HS-5 (cell line): ENCODE measurements at regions not wholly inside any gene's neighbourhood (a gene's known extent, or its start where the extent isn't known, plus 50 kb on each side); places are given as distances from the start of the nearest gene placed in this dataset.
"Not testable (repeated sequence)": the region's sequence is repeated elsewhere in the genome, so short reads cannot be mapped to it uniquely, and the experiment has no call there.

Source experiments
- DNase-seq: peaks from one replicate; pipeline ENCODE4 v3.0.0-alpha.2; 2012; ENCODE audit warnings: low read depth

DNA sequence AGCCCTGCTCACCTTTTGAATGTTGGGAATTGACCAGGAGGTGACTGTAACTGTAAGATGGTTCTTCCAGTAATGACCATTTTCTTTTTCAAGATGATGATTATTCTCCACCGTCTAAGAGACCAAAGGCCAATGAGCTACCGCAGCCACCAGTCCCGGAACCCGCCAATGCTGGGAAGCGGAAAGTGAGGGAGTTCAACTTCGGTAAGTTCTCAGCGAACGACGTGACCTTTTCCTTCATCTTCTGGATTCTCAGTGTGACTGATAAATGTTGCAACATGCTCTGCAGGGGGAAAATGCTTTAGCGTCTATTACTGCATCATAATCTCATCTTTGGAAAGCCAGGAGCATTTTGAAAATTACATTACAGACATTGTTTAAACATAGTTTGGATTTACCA lies 89.5 kb upstream of the SPDYE9 start:
- DNase-seq: not testable (repeated sequence)

DNA sequence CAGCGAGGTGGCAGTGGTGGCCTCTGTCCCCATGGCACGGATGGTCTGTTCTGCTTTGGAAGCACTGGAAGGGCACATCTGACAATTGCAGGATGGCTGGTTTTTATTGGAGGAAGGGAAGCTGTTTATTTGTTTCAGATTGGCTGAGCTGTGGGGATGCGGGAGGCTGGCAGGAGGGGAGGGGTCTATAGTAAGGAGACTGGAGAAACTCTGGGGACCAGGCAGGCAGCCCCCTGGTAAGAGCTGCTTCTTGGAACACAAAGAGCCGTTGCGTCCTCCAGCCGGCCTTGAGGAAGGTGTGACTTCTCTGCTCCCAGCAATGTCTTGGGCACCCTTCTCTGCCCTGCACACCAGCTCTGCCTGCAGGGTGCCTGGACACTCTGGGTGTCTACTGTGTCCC lies 85.1 kb upstream of the SPDYE9 start:
- DNase-seq: not testable (repeated sequence)

DNA sequence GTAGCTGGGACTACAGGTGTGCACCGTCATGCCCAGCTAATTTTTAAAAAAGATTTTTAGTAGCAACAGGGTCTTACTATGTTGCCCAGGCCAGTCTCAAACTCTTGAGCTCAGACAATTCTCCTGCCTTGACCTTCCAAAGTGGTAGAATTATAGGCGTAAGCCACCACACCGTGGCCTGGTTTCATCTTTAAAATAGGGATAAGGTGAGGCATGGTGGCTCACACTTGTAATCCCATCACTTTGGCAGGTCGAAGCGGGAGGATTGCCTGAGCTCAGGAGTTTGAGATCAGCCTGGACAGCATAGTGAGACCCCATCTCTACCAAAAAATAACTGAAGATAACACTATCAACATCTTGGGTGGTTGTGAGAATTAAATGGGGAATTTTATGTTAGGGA lies 84.6 kb upstream of the SPDYE9 start:
- not testable (repeated sequence) for DNase-seq

DNA sequence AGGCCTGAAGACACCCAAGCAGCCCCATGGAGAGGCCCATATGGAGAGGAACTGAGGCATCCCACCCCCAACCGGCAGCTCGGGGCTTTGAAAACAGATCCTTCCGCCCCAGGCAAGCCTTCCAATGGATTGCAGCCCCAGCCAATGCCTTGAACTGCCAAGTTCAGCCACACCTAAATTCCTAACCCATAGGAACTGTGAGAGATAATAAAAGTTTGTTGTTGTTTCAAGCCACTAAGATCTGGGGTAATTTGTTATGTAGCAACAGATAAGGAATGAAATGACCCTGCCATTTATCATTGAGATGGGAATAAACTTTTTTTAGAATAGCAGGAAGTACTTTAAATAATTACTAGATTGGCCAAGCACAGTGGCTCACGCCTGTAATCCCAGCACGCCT lies 80.3 kb upstream of the SPDYE9 start:
- DNase-seq: not testable (repeated sequence)

DNA sequence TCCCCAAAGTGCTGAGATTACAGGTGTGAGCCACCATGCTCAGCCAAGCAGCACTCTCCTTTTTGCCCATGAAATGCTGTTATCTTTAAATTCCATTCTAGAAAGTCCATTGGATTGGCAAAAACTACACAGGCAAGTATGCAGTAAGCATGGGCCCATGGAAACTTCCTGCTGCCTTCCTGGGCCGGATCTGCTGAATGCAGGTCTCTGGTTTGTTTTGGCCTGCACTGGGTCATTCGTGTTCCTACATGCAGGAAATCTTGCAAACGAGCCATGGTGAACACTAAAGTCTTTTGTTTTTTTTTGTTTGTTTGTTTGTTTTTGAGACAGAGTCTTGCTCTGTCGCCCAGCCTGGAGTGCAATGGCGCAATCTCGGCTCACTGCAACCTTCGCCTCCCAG lies 76.8 kb upstream of the SPDYE9 start:
- not testable (repeated sequence) for DNase-seq

DNA sequence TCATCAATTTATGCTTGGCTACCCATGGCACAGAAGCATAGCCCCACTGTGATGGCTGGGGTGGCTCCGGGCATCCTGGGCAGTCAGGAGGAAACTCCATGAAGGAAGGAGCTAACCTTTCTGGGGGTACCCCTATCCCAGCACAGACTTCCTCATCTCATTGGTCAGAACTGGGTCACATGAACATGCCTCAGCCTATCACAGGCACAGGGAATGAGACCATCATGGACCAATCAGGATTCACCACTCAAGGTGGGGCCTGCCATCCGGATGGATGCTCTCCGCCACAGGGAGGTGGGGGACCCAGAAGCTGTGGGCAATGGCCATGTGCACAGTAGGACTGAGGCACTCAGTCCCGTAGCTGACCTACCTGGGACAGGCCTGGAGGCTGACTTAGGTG lies 75.9 kb upstream of the SPDYE9 start:
- not testable (repeated sequence) for DNase-seq

DNA sequence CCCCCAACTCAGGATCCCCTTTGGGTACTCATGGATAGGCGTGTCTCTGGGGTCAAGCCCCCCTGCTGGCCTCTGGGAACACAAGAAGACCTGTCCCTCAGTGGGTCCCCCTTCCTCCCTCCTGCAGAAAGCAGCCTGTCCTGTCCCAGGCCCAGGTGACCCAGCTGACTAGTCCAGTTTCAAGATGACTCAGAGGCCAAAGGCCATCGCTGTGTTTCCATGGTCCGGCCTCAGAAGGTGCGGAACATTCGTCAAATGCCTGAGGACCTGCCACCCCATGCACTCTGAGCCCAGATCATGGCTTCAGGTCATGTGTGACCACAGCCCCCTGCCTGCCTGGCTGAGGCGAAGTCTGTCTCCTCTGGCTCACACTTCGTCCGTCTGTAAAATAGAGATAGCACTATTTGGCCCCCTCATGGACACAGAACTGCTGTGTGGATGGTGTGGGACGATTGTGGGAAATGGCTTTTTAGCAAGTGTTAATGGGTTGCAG lies 71.4 kb upstream of the SPDYE9 start:
- DNase-seq: not testable (repeated sequence)

DNA sequence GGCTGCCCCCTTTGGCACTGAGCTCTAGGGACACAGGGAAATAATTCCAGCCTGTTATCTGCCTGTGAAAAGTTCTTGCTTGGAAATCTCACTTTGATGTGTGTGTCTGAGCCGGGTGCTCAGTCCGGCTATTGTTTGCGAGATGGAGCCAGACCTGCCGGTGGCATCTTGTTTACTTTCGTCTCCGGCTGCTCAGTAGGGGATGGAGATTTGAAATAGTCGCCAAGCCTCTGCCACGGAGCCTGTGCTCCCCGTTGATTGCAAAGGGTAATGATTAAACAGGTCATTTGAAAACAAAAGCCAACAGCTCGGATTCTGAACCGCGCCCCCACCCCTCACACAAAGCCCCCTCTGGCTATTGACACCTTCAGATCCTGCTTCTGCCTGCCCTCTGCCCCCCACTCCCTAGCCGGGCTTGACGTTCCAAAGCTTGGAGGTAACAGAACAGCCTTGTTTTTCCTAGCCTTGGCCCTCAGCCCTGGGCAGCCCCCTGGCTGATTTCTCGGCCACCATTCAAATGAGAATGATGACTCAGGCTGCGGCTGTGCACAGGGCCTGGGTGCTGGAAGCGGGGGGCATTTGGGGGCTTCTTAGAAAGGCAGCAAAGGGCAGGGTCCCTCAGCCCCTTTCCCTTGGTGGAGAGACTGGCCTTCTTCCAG lies 70.8 kb upstream of the SPDYE9 start:
- not testable (repeated sequence) for DNase-seq

DNA sequence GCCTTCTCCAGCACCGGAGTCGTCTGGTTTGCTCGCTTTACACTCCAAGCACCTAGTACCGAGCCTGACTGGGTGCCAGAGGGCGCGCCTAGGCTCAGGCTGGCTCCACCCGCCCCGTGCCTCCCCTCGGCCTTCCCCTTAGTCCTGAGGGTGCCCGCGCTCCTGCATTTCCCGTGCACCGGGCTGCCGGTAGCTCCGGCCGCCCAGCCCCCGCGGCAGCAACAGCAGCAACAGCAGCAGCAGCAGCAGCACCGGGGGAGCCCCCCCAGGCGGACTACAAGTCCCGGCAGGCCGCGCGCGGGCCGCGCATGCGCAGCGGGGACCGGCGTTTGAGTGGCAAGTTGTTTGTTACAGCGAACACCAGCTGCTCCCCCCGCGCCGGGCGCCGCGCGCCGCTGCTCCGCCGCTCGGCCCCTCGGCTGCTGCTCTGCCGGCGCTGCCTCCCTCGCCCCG lies 68.8 kb upstream of the SPDYE9 start:
- DNase-seq: not testable (repeated sequence)

DNA sequence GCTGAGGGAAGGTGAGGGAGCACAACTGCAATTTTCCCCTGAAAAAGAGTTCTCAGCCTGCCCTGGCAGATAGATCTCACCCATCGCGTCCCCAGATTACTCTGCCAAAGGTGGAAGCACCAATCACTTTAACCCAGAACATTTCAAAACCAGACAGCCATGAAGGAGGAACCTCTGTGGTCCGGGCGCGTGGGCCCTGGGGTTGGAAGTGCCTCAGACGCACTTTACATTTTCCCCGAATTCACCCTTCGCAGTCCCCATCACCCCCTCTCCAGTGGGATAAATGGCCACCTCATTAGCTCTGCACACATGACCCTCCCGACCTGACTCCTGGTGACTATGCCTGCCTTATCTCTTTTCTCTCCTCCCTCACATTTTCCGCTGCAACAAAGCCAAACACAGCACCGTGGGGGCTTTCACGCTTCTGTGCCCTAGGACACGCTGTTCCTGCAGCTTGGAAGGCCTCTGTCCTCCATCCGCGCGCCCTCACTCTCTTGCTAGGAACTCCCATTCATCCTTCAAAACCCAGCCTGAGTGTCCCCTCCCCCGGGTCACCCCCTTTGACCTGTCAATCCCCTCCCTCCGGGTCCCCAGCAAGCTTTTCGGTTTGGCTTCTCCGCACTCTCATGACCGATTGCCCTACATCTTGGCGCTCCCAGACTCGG lies 68.2 kb upstream of the SPDYE9 start:
- DNase-seq: not testable (repeated sequence)

DNA sequence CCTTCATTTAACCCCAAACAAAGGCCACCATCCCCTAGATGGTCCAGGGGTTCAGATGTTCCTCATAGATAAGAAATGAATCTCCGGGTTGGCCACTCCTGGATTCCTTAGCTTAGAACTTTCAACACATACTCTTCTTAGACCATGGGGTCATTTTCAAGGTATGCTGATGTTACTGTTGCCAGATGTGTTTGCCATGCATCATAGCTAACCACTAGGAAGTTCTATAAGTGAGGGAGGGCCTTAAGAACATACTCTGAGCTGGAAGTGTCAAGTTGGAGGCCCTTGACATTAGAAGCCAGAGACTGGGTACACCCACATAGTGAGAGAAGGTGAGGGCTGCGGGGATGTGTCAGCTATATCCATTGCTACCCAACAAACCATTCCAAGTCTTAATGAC lies 62.7 kb upstream of the SPDYE9 start:
- DNase-seq: not testable (repeated sequence)

DNA sequence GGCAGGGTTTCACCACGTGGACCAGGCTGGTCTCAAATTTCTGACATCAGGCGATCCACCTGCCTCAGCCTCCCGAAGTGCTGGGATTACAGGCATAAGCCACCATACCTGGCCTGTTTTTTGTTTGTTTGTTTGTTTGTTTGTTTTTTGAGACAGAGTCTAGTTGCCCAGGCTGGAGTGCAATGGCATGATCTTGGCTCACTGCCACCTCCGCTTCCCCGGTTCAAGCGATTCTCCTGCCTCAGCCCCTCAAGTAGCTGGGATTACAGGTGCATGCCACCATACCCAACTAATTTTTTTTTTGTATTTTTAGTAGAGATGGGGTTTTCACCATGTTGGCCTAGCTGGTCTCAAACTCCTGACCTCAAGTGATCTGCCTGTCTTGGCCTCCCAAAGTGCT lies 61.8 kb upstream of the SPDYE9 start:
- not testable (repeated sequence) for DNase-seq

DNA sequence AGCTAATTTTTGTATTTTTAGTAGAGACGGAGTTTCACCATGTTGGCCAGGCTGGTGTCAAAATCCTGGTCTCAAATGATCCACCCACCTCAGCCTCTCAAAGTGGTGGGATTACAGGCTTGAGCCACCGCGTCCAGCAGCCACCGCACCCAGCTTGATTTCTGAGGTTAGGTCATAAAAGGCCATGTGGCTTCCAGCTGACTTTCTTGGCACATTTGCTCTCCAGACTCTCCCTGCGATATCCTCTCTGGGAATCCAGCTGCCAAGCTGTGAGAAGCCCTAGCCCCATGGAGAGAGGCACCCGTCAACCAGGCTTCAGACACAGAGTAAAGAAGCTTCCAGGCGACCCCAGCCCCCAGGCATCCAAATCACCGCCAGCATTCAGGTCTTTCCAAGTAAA lies 58.2 kb upstream of the SPDYE9 start:
- DNase-seq: not testable (repeated sequence)

DNA sequence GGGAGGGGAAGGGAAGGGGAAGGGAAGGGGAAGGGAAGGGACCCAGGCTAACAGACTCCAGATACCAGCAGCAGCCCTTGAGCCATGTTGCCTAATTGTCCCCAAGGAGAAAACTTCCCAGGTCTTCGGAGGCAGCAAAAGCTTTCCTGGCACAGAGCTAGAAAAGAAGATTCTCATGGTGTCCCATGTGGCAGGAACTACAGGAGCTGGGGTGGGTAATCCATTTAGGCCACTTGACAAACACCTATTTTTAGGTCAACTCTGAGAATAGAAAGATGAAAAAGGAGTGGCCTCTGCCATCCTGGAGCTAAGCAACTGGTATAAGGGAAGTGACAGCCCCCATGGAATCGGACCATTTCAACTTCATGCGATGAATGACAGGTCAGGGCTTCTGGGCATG lies 52.1 kb upstream of the SPDYE9 start:
- not testable (repeated sequence) for DNase-seq
